Esophagus squamous epithelium (tissue), 5 donors: ENCODE measurements at regions not wholly inside any gene's neighbourhood (a gene's known extent, or its start where the extent isn't known, plus 50 kb on each side); places are given as distances from the start of the nearest gene placed in this dataset.

ENCODE experiments used
- DNase-seq: peaks from one replicate; lab custom pipeline; 2025; lab: John Stamatoyannopoulos, UW
- H3K27ac ChIP-seq, 4 donors: fragments of 200-600 bp; sonication (generic); one replicate each; pipeline ENCODE4 v1.5.1; 2016 to 2019; ENCODE audit warnings: mild to moderate bottlenecking in 1 of 4
- H3K27me3 ChIP-seq, 4 donors: fragments of 200-600 bp; sonication (generic); 1 replicate in 3 of 4; 2 replicates in 1 of 4; pipeline versions ENCODE4 v1.5.1 to v1.6.0; 2017 to 2021; ENCODE audit warnings: antibody characterized with exemption in 1 of 4
- H3K36me3 ChIP-seq, 3 donors: fragments of 200-600 bp; sonication (generic); one replicate each; pipeline ENCODE4 v1.5.1; 2016 to 2019
- H3K4me1 ChIP-seq, 3 donors: fragments of 200-600 bp; sonication (generic); one replicate each; pipeline ENCODE4 v1.5.1; 2017 to 2019
- H3K4me3 ChIP-seq, 4 donors: fragments of 200-600 bp; sonication (generic); 1 replicate in 3 of 4; 2 replicates in 1 of 4; pipeline ENCODE4 v1.5.1; 2016 to 2019; ENCODE audit warnings: mild to moderate bottlenecking in 2 of 4, moderate library complexity in 1 of 4
- H3K9me3 ChIP-seq, 3 donors: fragments of 200-600 bp; sonication (generic); one replicate each; pipeline ENCODE4 v1.5.1; 2016 to 2019
- POLR2A ChIP-seq, 4 donors: fragments of 450-650 bp; IDR thresholded peaks; one replicate each; pipeline ENCODE4 v1.6.1; 2017; ENCODE audit warnings: antibody characterized with exemption in 4 of 4, mild to moderate bottlenecking in 4 of 4, moderate library complexity in 3 of 4
- WGBS, 2 donors: methylation state at CpG; one replicate each; pipeline ENCODE4 v1.1.5; 2018; 5-methylcytosine and 5-hydroxymethylcytosine counted together
- intact Hi-C: fragments of 100-400 bp; cut with DNase I; formaldehyde crosslinking; loops from one replicate; pipeline ENCODE4 v1.15.0; 2022
- TF ChIP-seq, protein P1 (sequence below), 6 experiments: fragments of 450-650 bp in 4 of 6; fragments of 200-600 bp in 2 of 6; sonication (generic) in 2 of 6; IDR thresholded peaks; one replicate each; pipeline ENCODE4 v1.5.1; 2016 to 2019; ENCODE audit warnings: antibody characterized with exemption in 6 of 6, mild to moderate bottlenecking in 4 of 6, moderate library complexity in 4 of 6
- donor health status: DM: yes; HTN: yes; CAD: no.

GRCh38 chr7:50211130-50212015 lies 93.1 kb upstream of the IKZF1 start:
- 84 to 87% methylated on average over 4 to 8 of the region's 9 CpGs for WGBS, 2 donors
- H3K27me3 ChIP-seq, result peaks cover 0 to 9% (median 0%) of the 10 kb centered on the region in 4 donors
- no peak overlapping the region for H3K4me3 ChIP-seq
- intact Hi-C loops, result no loop called here
- DNase-seq, result no peak
- no peak overlapping the region for H3K27ac ChIP-seq
- no peaks in the 10 kb centered on the region for H3K36me3 ChIP-seq
- H3K9me3 ChIP-seq, result no peaks in the 10 kb centered on the region
- TF ChIP-seq, protein P1, sequence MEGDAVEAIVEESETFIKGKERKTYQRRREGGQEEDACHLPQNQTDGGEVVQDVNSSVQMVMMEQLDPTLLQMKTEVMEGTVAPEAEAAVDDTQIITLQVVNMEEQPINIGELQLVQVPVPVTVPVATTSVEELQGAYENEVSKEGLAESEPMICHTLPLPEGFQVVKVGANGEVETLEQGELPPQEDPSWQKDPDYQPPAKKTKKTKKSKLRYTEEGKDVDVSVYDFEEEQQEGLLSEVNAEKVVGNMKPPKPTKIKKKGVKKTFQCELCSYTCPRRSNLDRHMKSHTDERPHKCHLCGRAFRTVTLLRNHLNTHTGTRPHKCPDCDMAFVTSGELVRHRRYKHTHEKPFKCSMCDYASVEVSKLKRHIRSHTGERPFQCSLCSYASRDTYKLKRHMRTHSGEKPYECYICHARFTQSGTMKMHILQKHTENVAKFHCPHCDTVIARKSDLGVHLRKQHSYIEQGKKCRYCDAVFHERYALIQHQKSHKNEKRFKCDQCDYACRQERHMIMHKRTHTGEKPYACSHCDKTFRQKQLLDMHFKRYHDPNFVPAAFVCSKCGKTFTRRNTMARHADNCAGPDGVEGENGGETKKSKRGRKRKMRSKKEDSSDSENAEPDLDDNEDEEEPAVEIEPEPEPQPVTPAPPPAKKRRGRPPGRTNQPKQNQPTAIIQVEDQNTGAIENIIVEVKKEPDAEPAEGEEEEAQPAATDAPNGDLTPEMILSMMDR (IDR thresholded peaks at IDR 0.05), result no peak
- TF ChIP-seq POLR2A (IDR thresholded peaks at IDR 0.05), result no peak
- no peaks in the 10 kb centered on the region for H3K4me1 ChIP-seq

DNA sequence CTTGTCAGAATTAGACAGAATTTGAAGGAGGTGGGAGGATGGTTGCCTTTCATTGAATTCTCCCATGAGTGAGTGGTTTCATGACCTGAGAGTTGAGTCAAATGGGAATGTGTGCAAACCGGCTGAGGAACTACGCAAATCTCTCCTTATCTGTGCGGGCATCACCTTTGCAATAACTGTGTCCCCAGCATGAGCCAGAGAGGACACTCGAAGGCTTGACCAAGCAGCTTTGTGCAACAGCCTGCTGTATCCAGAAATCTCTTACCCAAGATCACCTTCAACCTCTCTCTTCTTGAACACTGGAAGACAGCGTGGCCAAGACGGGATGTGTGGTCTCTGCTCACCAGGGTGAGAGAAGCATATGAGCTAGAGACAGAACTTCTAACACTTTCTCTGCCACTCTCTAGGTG lies 93.8 kb upstream of the IKZF1 start:
- DNase-seq, result no peak
- Histone ChIP-seq H3K27ac (no peak overlapping the region), H3K36me3 (no peaks in the 10 kb centered on the region), H3K4me1 (no peaks in the 10 kb centered on the region), H3K4me3 (no peak overlapping the region), H3K9me3 (no peaks in the 10 kb centered on the region), H3K27me3 (peaks cover 0 to 9% (median 0%) of the 10 kb centered on the region in 4 donors)
- intact Hi-C loops, result no loop called here
- WGBS, 2 donors, result 62 to 65% methylated on average over 5 to 6 of the region's 6 CpGs
- TF ChIP-seq POLR2A (IDR thresholded peaks at IDR 0.05), result no peak
- TF ChIP-seq, protein P1 (IDR thresholded peaks at IDR 0.05), result no peak

GRCh38 chr7:50209461-50210135 lies 94.9 kb upstream of the IKZF1 start:
- no peak for DNase-seq
- no peak for TF ChIP-seq POLR2A (IDR thresholded peaks at IDR 0.05)
- TF ChIP-seq, protein P1 (IDR thresholded peaks at IDR 0.05), result no peak
- H3K4me1 ChIP-seq, result no peaks in the 10 kb centered on the region
- H3K4me3 ChIP-seq, result no peak overlapping the region
- intact Hi-C loops, result loop anchor here (5.0 kb wide), 1 partner anchor 208 kb away; no protein-coding TSS in a partner anchor
- H3K27me3 ChIP-seq, result peaks cover 0 to 9% (median 0%) of the 10 kb centered on the region in 4 donors
- H3K27ac ChIP-seq, result no peak overlapping the region
- no peaks in the 10 kb centered on the region for H3K9me3 ChIP-seq
- H3K36me3 ChIP-seq, result no peaks in the 10 kb centered on the region
- 59 to 62% methylated on average over 5 of the region's 5 CpGs for WGBS, 2 donors

DNA sequence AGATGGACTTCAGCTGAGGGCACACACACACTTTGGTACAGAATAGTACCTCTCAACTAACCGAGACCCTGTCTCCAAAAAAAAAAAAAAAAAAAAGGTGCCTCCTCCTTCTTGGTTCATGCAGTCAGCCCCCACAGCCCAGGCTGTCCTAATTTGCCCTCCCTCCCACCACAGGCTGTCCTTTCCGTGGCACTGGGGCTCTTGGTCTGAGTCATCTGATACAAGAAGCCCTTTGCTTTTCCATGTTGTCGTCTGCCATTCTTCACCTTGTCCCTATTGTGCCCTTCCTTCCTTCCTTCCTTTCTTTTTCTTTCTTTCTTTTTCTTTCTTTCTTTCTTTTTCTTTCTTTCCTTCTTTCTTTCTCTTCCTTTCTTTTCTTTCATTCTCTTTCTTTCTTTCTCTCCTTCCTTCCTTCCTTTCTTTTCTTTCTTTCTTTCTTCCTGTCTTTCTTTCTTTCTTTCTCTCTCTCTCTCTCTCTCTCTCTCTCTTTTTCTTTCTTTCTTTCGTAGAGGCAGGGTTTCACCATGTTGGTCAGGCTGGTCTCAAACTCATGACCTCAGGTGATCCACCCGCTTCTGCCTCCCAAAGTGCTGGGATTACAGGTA lies 96.0 kb upstream of the IKZF1 start:
- H3K27me3 ChIP-seq, result peaks cover 0 to 9% (median 0%) of the 10 kb centered on the region in 4 donors
- no peak overlapping the region for H3K4me3 ChIP-seq
- no peak for DNase-seq
- no peaks in the 10 kb centered on the region for H3K4me1 ChIP-seq
- no peaks in the 10 kb centered on the region for H3K36me3 ChIP-seq
- intact Hi-C loops, result loop anchor here (5.0 kb wide), 1 partner anchor 209 kb away; no protein-coding TSS in a partner anchor
- no peaks in the 10 kb centered on the region for H3K9me3 ChIP-seq
- H3K27ac ChIP-seq, result no peak overlapping the region
- WGBS, 2 donors, result 61 to 74% methylated on average over 4 to 5 of the region's 5 CpGs
- TF ChIP-seq, protein P1 (IDR thresholded peaks at IDR 0.05), result no peak
- TF ChIP-seq POLR2A (IDR thresholded peaks at IDR 0.05), result no peak
